Kidney epithelial cell (primary cell): ENCODE measurements at regions not wholly inside any gene's neighbourhood (a gene's known extent, or its start where the extent isn't known, plus 50 kb on each side); places are given as distances from the start of the nearest gene placed in this dataset.

Experiments
- DNase-seq: peaks from one replicate; pipeline ENCODE4 v3.0.0-alpha.2; 2010; ENCODE audit warnings: low read depth
- H3K27me3 ChIP-seq: 2 replicates; pipeline ENCODE4 v1.6.0; 2011; ENCODE audit warnings: low read length; ENCODE audit not compliant: control insufficient read depth, insufficient read depth
- H3K36me3 ChIP-seq: 2 replicates; pipeline ENCODE4 v1.5.1; 2011; ENCODE audit warnings: low read length; ENCODE audit not compliant: control insufficient read depth, insufficient read depth
- H3K4me3 ChIP-seq: 2 replicates; pipeline ENCODE4 v1.5.1; 2011; ENCODE audit warnings: low read depth, mild to moderate bottlenecking, control low read depth, low read length
- TF ChIP-seq, protein P1 (sequence below): IDR thresholded peaks from 2 replicates; pipeline ENCODE4 v1.5.1; 2011; ENCODE audit warnings: mild to moderate bottlenecking, moderate library complexity, low read length, control low read depth, inconsistent platforms; ENCODE audit not compliant: insufficient read depth, poor library complexity, severe bottlenecking

DNA sequence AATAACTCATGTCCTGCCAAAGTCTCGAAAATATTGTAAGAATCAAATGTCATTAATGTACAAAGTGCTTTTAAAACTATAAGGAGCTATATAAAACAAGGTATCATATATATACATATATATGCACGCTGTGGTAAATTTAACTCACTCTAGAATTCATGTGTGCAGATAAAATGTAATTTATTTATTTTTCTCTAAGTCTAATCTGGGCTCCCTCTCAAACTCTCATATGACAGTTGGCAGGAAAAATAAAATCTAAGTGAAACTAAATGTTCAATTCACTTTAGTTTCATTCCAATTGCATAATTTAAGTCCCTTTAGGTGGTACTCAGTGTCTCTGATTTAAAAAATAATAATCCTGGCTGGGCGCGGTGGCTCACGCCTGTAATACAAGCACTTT, 372.0 kb upstream of the DAB1 start:
- no peaks in the 10 kb centered on the region for H3K36me3 ChIP-seq
- no peak for DNase-seq
- no peaks in the 10 kb centered on the region for H3K27me3 ChIP-seq
- H3K4me3 ChIP-seq: no peak overlapping the region
- TF ChIP-seq, protein P1, sequence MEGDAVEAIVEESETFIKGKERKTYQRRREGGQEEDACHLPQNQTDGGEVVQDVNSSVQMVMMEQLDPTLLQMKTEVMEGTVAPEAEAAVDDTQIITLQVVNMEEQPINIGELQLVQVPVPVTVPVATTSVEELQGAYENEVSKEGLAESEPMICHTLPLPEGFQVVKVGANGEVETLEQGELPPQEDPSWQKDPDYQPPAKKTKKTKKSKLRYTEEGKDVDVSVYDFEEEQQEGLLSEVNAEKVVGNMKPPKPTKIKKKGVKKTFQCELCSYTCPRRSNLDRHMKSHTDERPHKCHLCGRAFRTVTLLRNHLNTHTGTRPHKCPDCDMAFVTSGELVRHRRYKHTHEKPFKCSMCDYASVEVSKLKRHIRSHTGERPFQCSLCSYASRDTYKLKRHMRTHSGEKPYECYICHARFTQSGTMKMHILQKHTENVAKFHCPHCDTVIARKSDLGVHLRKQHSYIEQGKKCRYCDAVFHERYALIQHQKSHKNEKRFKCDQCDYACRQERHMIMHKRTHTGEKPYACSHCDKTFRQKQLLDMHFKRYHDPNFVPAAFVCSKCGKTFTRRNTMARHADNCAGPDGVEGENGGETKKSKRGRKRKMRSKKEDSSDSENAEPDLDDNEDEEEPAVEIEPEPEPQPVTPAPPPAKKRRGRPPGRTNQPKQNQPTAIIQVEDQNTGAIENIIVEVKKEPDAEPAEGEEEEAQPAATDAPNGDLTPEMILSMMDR: no peak

DNA sequence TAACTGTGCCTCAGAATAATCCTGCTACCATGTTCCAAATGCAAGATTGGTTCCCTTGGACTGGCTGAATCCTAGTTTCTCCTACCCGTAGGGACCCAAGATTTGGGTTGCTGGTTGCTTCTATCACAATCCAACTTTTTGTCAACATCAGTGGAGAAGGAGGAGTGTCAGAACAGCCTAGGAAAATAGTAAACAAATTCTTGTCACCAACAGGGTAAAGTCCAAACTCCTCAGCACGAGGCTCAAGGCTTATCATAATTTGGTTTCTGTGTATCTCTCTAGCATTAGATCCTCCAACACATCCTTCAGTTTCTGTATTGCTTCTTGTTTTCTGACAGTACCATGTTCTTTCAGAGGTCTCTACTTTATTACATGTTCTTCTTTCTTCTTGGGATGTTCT, 370.2 kb upstream of the DAB1 start:
- Histone ChIP-seq H3K27me3 (no peaks in the 10 kb centered on the region), H3K4me3 (no peak overlapping the region), H3K36me3 (no peaks in the 10 kb centered on the region)
- DNase-seq: no peak
- TF ChIP-seq, protein P1: no peak

DNA sequence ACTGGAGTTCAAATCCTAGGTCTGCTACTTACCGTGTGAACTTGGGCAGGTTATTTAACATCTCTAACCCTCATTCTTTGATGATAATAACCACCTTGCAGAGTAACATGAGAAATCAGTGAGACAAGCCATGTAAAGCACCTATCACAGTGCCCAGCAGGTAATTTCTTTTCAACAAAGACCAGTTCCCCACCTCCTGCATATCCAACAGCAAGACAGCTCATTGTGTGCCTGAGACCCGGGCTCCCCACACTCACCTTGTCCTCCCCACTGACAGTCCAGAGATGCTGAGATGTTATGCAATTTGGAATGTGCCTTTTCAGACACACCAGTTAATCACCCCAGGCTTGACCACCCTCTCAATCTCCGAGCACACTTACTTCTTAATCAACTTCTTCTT, 367.6 kb upstream of the DAB1 start:
- H3K4me3 ChIP-seq: no peak overlapping the region
- TF ChIP-seq, protein P1: no peak
- H3K27me3 ChIP-seq: no peaks in the 10 kb centered on the region
- no peaks in the 10 kb centered on the region for H3K36me3 ChIP-seq
- no peak for DNase-seq

DNA sequence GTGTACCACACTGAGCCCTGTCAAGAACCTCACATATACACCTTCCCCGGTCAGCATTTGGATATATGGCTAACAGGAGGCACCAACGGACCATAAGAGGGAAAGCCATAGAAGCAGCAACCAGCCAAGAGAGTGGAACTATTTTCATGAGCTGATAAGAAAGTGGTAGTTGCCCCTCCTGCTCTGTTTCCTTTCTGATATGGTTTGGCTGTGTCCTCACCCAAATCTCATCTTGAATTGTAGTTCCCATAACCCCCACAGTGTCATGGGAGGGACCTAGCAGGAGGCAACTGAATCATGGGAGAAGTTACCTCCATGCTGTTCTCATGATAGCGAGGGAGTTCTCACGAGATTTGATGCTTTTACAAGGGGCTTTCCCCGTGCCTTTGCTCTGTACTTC, 366.1 kb upstream of the DAB1 start:
- Histone ChIP-seq H3K27me3 (no peaks in the 10 kb centered on the region), H3K4me3 (no peak overlapping the region), H3K36me3 (no peaks in the 10 kb centered on the region)
- TF ChIP-seq, protein P1: no peak
- no peak for DNase-seq

DNA sequence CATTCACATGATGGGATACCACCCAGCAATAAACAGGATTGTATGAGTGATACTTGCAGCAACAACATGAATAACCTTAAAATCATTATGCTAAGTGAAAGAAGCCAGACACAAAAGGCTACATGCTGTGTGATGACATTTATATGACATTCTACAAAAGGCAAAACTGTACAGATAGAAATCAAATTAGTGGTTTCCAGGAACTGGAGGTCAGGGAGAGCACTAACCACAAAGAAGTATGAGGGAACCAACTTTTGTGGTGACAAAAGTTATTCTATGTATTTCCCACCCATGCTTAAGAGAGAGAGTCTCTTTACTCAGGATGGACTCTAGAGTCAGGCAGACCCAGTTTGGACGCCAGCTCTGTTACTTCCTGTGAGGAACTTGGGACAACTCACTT, 364.5 kb upstream of the DAB1 start:
- no peak overlapping the region for H3K4me3 ChIP-seq
- TF ChIP-seq, protein P1: no peak
- no peaks in the 10 kb centered on the region for H3K27me3 ChIP-seq
- no peaks in the 10 kb centered on the region for H3K36me3 ChIP-seq
- DNase-seq: no peak

DNA sequence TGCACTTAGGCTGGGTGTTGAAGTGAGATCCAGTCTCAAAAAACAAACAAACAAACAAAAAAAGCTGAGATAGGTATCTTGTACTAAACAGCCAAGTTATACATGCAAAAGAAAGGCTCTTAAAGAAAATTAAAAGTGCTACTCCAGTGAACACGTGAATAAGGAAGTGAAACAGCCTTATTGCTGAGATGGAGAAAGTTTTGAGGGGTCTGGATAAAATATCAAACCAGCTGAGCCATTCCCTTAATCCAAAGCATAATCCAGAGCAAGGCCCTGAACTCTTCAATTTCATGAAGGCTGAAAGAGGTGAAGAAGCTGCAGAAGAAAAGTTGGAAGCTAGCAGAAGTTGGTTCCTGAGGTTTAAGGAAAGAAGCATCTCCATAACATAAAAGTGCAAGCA, 360.5 kb upstream of the DAB1 start:
- Histone ChIP-seq H3K4me3 (no peak overlapping the region), H3K27me3 (no peaks in the 10 kb centered on the region), H3K36me3 (no peaks in the 10 kb centered on the region)
- no peak for DNase-seq
- TF ChIP-seq, protein P1: no peak
